GM12864 (cell line): ENCODE measurements at regions not wholly inside any gene's neighbourhood (a gene's known extent, or its start where the extent isn't known, plus 50 kb on each side); places are given as distances from the start of the nearest gene placed in this dataset.
A peak's percentile ranks its signal among the peaks of the same experiment; 100 is the strongest.

Source experiments
- DNase-seq: peaks from one replicate; pipeline ENCODE4 v3.0.0-alpha.2; 2011; ENCODE audit warnings: low read depth
- H3K4me3 ChIP-seq: 2 replicates; pipeline ENCODE4 v1.5.1; 2011; ENCODE audit warnings: mild to moderate bottlenecking, low read depth, low read length, control low read depth
- TF ChIP-seq, protein P1 (sequence below): IDR thresholded peaks from 2 replicates; pipeline ENCODE4 v1.5.1; 2011; ENCODE audit warnings: low read depth, mild to moderate bottlenecking, moderate library complexity, low read length, control low read depth, inconsistent platforms; ENCODE audit errors: missing control alignments

DNA sequence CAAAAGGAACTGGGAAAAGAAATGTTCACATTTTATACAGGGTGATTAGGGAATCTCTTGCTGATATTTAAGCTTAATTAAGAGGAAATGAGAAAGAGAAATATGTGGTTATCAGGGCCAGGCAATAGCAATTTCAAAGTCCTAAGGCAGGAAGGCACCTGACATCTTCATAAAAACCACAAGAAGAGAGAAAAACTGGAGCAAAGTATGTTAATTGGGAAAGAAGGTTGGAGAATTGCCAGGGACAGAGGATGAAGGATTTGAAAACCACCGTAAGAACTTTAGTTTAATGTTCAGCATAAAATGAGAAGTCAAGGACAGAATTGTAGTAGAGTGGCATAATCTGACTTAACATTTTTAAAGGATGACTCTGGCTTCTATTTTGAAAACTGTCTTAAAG is 691.8 kb upstream of the NRXN1 start:
- DNase-seq, result no peak
- no peak overlapping the region for H3K4me3 ChIP-seq

DNA sequence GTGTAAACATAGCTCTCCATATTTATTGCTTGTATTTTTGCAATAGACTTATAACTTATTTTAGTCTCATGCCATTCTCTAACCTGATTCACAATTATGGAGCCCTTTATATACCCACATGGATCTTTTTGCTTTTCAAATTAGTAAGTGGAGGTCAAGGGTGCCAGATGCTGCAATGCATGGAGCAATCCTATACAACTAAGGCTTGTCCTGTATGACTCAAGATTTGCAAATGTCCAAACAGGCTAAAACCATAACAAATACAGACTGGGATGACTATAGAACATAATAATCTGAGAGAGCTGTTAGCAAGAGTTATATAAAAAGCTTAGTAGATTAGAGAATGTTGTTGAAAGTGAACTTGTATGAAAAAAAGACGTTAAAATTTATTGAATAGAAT is 690.4 kb upstream of the NRXN1 start:
- TF ChIP-seq, protein P1, sequence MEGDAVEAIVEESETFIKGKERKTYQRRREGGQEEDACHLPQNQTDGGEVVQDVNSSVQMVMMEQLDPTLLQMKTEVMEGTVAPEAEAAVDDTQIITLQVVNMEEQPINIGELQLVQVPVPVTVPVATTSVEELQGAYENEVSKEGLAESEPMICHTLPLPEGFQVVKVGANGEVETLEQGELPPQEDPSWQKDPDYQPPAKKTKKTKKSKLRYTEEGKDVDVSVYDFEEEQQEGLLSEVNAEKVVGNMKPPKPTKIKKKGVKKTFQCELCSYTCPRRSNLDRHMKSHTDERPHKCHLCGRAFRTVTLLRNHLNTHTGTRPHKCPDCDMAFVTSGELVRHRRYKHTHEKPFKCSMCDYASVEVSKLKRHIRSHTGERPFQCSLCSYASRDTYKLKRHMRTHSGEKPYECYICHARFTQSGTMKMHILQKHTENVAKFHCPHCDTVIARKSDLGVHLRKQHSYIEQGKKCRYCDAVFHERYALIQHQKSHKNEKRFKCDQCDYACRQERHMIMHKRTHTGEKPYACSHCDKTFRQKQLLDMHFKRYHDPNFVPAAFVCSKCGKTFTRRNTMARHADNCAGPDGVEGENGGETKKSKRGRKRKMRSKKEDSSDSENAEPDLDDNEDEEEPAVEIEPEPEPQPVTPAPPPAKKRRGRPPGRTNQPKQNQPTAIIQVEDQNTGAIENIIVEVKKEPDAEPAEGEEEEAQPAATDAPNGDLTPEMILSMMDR, result no peak
- DNase-seq, result no peak
- H3K4me3 ChIP-seq, result no peak overlapping the region

More for the DNA sequence above, 691.8 kb upstream of the NRXN1 start:
- TF ChIP-seq, protein P1, result no peak

- no peak overlapping the region for H3K4me3 ChIP-seq
- TF ChIP-seq, protein P1, result no peak
- no peak for DNase-seq
Measured at GRCh38 chr2:51720826-51721225, 688.9 kb upstream of the NRXN1 start.

GRCh38 chr2:51718881-51719280 is 686.9 kb upstream of the NRXN1 start:
- no peak for DNase-seq
- H3K4me3 ChIP-seq, result no peak overlapping the region
- TF ChIP-seq, protein P1, result no peak

DNA sequence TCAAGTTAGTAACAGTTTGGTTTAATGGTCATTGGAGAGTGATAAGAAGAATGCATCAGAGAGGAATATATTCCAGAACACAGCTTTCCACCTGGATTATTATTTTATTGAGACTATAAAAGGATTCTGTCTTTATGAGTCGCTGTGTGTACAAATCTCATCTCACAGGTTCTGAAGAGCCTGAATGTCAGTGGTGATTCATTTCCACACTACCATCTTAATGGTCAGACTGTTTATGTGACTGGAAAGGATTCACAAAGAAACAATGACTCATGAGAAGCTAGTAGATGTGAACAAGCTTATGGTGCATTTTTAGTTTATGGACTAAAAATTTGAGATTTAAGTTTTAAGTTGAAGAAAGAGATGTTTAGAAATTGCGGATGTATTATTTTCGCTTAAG is 685.4 kb upstream of the NRXN1 start:
- no peak for DNase-seq
- H3K4me3 ChIP-seq, result no peak overlapping the region
- TF ChIP-seq, protein P1, result no peak

- no peak for DNase-seq
- H3K4me3 ChIP-seq, result no peak overlapping the region
- TF ChIP-seq, protein P1, result no peak
Measured at GRCh38 chr2:51711766-51712165, 679.8 kb upstream of the NRXN1 start.

DNA sequence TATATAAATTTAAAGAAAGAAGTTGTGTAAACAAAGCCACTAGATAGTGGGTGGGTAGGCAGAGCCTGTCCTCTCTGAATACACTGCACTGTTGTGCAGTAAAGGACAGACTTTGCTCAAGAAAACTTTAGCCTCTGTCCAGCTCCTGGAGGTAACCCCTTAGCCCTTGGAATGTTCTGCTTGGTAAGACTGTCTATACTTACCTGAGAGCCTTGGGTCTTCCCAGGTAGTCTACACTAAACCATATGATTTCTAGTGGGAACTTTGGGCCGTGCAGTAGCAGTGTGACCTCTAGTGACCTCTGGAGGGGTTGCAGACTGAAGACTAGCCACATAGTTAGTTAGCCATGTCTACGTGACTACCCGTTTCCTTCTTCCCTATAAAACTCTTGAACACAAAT is 678.3 kb upstream of the NRXN1 start:
- H3K4me3 ChIP-seq, result no peak overlapping the region
- TF ChIP-seq, protein P1, result peak; percentile 38
- no peak for DNase-seq
